ENCODE measurements at regions not wholly inside any gene's neighbourhood (a gene's known extent, or its start where the extent isn't known, plus 50 kb on each side); places are given as distances from the start of the nearest gene placed in this dataset.

DNA sequence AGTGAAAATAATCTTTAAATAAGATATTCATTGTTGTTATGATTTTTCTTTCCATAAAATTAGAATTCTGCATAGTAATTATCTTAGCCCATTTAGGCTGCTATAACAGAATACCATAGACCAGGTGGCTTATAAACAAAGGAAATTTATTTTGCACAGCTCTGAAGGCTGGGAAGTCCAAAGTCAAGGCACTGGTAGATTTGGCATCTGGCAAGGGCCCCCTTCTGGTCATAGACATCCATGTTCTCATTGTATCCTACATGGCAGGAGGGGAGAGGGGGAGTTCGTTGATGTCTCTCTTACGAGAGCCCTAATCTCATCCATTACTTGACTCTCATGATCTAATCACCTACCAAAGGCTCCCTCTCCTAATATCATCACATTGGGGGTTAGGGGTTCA lies 175.0 kb upstream of the CCN2 start:
- TF ChIP-seq EZH2 (IDR thresholded peaks at IDR 0.05; ENCODE audit: borderline replicate concordance, low read length) (no peak), CTCF (IDR thresholded peaks at IDR 0.05; ENCODE audit: low read length) (no peak)
